ENCODE measurements at regions not wholly inside any gene's neighbourhood (a gene's known extent, or its start where the extent isn't known, plus 50 kb on each side); places are given as distances from the start of the nearest gene placed in this dataset.

- DNase-seq (ENCODE audit: low read depth in 2 of 2): no peak
Measured at GRCh38 chr3:178255315-178255714, 280.9 kb upstream of the KCNMB2 start.

- DNase-seq (ENCODE audit: low read depth in 2 of 2): no peak
Measured at GRCh38 chr3:178257491-178257890, 278.7 kb upstream of the KCNMB2 start.

- DNase-seq (ENCODE audit: low read depth in 2 of 2): no peak
Measured at GRCh38 chr3:178258121-178258520, 278.1 kb upstream of the KCNMB2 start.

GRCh38 chr3:178259703-178260102 lies 276.5 kb upstream of the KCNMB2 start:
- DNase-seq (ENCODE audit: low read depth in 2 of 2): no peak

- no peak for DNase-seq (ENCODE audit: low read depth in 2 of 2)
Measured at GRCh38 chr3:178260887-178261565, 275.2 kb upstream of the KCNMB2 start.

- no peak for DNase-seq (ENCODE audit: low read depth in 2 of 2)
Measured at GRCh38 chr3:178263236-178263916, 272.9 kb upstream of the KCNMB2 start.

- DNase-seq (ENCODE audit: low read depth in 2 of 2): no peak
Measured at GRCh38 chr3:178267158-178267844, 268.9 kb upstream of the KCNMB2 start.

- no peak for DNase-seq (ENCODE audit: low read depth in 2 of 2)
Measured at GRCh38 chr3:178270838-178271237, 265.4 kb upstream of the KCNMB2 start.

GRCh38 chr3:178271740-178272387 lies 264.4 kb upstream of the KCNMB2 start:
- no peak for DNase-seq (ENCODE audit: low read depth in 2 of 2)

GRCh38 chr3:178272841-178273240 lies 263.4 kb upstream of the KCNMB2 start:
- no peak for DNase-seq (ENCODE audit: low read depth in 2 of 2)

GRCh38 chr3:178274711-178275110 lies 261.5 kb upstream of the KCNMB2 start:
- no peak for DNase-seq (ENCODE audit: low read depth in 2 of 2)

GRCh38 chr3:178275311-178275710 lies 260.9 kb upstream of the KCNMB2 start:
- DNase-seq (ENCODE audit: low read depth in 2 of 2): no peak

- DNase-seq (ENCODE audit: low read depth in 2 of 2): no peak
Measured at GRCh38 chr3:178275793-178276192, 260.4 kb upstream of the KCNMB2 start.

GRCh38 chr3:178277605-178278004 lies 258.6 kb upstream of the KCNMB2 start:
- DNase-seq (ENCODE audit: low read depth in 2 of 2): no peak

- no peak for DNase-seq (ENCODE audit: low read depth in 2 of 2)
Measured at GRCh38 chr3:178283561-178283960, 252.7 kb upstream of the KCNMB2 start.

GRCh38 chr3:178284181-178284580 lies 252.1 kb upstream of the KCNMB2 start:
- no peak for DNase-seq (ENCODE audit: low read depth in 2 of 2)

GRCh38 chr3:178288074-178288473 lies 248.2 kb upstream of the KCNMB2 start:
- no peak for DNase-seq (ENCODE audit: low read depth in 2 of 2)

GRCh38 chr3:178289544-178290160 lies 246.6 kb upstream of the KCNMB2 start:
- no peak for DNase-seq (ENCODE audit: low read depth in 2 of 2)

- no peak for DNase-seq (ENCODE audit: low read depth in 2 of 2)
Measured at GRCh38 chr3:178291574-178292370, 244.5 kb upstream of the KCNMB2 start.

- no peak for DNase-seq (ENCODE audit: low read depth in 2 of 2)
Measured at GRCh38 chr3:178295292-178295912, 240.8 kb upstream of the KCNMB2 start.

GRCh38 chr3:178297199-178297598 lies 239.0 kb upstream of the KCNMB2 start:
- DNase-seq (ENCODE audit: low read depth in 2 of 2): no peak

All from activated CD4-positive, alpha-beta T cell treated with anti-CD3 and anti-CD28 coated beads for 24 hours (primary cell).